ENCODE measurements at regions not wholly inside any gene's neighbourhood (a gene's known extent, or its start where the extent isn't known, plus 50 kb on each side); places are given as distances from the start of the nearest gene placed in this dataset.

DNA sequence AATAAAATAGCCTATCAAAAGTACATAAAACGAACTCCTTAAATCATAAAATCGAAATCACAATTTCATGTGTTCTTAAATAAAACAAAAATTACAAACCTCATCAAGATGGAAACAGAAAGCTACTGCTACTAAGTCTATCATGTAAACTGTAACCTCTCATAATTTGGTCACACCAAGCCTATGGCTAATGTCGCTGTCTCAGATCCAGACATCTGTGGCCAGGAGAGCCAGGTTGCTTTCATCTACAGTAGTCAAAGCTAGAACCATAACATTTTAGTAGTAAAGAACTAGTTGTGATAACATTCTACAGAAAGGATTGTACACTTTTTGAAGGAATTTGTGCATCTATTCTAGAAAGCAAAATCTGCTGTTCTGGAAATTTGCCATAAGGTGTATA lies 197.4 kb upstream of the MBNL1 start:
- TF ChIP-seq EZH2 (IDR thresholded peaks at IDR 0.05; ENCODE audit: borderline replicate concordance, insufficient read depth, low read depth, low read length, poor library complexity, severe bottlenecking): no peak
- TF ChIP-seq, protein P1, sequence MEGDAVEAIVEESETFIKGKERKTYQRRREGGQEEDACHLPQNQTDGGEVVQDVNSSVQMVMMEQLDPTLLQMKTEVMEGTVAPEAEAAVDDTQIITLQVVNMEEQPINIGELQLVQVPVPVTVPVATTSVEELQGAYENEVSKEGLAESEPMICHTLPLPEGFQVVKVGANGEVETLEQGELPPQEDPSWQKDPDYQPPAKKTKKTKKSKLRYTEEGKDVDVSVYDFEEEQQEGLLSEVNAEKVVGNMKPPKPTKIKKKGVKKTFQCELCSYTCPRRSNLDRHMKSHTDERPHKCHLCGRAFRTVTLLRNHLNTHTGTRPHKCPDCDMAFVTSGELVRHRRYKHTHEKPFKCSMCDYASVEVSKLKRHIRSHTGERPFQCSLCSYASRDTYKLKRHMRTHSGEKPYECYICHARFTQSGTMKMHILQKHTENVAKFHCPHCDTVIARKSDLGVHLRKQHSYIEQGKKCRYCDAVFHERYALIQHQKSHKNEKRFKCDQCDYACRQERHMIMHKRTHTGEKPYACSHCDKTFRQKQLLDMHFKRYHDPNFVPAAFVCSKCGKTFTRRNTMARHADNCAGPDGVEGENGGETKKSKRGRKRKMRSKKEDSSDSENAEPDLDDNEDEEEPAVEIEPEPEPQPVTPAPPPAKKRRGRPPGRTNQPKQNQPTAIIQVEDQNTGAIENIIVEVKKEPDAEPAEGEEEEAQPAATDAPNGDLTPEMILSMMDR (IDR thresholded peaks at IDR 0.05): no peak

All from B cell (primary cell).